ENCODE measurements at regions not wholly inside any gene's neighbourhood (a gene's known extent, or its start where the extent isn't known, plus 50 kb on each side); places are given as distances from the start of the nearest gene placed in this dataset.

DNA sequence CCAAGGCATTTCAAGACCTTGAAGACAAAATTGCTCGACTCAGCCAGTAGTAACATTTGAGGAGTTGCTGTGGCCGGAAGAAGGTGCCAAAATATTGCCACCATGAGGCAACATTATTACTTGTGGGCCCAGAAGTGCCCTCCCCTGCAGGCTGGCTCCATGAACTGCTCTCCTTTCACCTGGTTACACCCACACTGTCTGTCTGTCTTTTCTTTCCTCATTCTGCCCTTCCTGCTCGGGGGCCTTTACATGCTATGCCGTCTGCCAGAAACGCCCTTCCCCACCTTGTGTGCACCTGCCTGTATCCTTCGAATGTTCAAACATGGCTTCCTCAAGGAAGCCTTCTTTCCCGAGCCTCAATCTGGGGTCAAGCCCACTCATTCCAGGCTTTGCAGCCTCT is 224.2 kb upstream of the DIO3 start:
- DNase-seq, result no peak

DNA sequence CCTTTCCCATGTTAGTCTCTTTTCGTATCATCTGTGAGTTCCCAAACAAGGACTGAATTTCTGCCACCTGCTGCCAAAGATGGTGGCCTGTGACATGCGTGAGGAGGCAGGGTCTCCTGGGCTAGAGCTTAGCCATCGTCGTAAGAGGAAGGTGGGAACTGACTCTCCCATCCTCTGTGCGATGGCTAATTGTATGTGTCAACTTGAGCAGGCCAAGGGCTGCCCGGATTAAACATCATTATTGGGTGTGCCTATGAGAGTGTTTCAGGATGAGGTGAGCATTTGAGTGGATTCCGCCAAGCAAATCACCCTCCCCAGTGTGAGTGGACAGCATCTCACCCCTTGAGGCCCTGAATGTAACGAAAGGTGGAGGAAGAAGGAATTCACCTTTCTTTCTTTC is 220.7 kb upstream of the DIO3 start:
- DNase-seq, result no peak

DNA sequence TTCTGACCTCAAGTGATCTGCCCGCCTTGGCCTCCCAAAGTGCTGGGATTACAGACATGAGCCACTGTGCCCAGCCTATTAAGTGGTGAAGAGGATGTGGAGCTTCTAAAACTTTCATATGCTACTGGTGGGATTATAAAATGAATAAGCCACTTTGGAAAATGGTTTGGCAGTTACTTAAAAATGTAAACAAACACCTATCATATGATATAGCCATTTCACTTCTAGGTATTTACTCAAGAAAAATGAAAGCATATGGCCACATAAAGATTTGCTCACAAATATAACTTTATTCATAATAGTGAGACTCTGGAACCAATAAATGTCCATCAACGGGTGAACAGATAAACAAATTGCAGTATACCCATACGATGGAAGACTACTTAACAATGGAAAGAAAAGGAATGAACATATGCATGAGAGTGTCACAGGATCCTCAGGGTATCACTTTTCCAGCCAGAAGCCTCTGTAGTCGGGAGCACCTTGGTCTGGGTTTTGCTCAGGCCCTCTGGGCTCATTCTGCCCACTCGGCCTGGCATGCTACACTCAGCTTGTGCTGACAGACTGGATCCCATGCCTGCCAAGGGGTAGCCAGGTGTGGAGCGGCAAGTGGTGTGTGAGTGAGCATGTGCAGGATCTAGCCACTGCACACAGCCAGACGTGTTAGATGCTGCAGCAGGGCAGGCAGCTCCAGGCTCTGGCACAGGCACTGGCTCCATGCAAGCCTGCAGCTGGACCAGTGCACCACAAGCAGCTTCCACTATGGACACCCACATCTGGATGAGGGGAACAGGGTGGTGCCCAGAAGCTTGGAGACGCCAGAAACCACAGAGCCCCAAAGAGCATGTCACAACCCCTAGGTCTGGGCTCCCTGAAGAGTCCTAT is 213.2 kb upstream of the DIO3 start:
- DNase-seq, result no peak

DNA sequence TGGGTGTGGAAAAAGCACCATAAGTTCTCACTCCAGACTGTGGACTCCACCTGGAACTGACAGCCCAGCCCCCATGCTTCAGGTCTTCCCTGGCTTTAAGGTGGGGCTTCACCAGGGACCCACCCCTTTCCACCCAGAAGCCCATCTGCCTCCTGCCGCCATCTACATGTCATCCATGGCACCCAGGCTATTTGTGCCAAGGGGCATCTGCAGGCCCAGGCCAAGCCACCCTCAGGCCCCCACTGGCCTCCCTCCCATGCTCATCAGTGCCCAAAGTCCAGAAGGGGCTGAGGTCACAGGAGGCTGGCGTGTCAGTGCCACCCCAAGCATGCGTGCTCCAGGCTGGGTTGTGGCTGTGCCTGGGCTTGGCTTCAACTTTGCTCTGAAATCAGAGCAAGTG is 212.2 kb upstream of the DIO3 start:
- no peak for DNase-seq

DNA sequence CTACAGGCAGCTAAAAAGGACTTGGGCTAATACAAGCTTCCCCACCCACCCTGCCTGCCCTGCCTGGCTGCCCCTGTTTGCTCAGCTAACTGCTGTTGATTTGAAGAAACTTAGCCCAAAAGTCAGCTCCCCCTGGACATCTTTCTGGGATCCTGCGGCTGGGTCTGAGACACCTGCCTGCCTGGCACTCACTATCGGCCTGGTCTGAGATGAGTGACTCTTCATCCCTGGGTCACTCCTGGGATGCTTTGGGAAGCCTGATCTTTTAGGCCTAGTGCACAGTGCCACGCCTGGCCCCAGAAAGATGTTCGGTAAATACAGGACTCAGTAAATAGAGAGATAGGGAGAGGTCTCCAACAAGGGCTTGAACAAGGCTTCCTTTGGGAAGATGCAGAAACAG is 211.3 kb upstream of the DIO3 start:
- no peak for DNase-seq

DNA sequence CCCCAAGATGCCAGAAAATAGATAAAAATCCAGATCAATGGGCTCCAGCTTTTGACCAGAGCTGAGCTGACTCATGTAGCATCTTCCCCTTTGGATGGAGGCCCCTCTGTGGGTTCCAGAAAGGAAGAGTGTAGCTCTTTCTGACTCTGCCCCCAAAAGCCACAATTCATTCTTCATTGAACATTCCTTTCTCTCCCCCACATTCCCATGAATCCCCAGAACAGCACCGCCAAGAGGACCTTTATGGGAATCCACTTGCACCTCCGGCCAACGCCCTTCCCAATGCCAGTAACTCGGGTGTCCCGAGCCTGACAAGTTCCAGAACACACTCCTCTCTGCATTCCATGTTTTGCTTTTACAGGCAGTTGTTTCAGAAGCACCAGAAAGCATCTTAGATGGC is 210.6 kb upstream of the DIO3 start:
- DNase-seq, result no peak

DNA sequence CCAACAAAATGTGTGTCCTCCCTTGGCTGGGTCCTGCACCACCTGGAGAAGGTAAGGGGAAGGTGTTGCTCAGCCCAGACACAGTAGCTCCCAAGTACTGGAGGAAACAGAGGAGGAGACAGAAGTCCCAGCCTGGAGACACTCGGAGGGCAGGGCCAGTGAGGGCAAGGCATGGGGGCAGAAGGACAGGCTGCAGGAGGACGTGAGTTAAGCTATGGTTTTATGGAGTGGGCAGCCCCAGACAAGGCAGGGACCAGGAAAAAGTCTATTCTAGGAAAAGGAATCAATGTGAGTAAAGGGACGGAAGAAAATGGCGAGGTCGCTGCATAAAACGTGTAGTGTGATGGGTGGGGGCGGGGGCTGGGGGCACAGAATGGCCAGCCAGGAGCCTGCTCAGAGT is 210.1 kb upstream of the DIO3 start:
- DNase-seq, result no peak

DNA sequence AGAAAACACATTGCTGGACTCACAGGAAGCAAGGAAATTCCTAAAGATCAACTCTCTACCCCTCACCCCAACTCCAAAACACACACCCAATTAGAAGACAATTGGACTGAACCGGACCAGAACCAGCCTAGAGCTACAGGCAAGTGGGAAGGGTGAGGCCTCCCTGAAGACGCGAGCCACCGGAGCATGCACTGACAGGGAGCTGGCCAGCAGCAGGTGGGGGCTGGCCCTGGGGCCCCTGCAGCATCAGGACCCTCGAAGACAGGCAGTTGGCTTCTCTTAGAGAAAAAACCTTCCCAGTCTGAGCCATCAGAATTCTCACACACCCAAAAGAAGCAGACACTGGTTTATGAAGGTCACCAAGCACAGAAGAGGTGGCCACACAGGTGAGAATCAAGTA is 209.5 kb upstream of the DIO3 start:
- no peak for DNase-seq

DNA sequence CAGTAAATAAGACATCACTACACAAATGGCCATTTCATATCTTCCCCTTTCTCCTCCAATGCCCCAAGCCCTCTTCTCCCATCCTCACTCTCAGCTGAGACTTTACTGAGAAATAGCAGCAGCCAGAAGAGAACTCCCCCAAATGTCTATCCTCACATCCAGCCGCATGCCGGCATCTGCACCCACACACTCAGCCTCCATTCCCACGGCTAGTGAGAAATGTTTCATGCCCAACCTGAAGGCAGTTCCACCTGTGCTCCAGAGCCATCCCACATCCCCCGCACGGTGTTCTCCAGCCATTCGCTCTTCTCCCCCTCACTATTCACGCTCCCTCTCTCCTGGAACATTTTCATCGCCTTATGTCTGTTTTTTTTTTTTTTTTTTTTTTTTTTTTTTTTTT is 208.7 kb upstream of the DIO3 start:
- DNase-seq, result no peak

DNA sequence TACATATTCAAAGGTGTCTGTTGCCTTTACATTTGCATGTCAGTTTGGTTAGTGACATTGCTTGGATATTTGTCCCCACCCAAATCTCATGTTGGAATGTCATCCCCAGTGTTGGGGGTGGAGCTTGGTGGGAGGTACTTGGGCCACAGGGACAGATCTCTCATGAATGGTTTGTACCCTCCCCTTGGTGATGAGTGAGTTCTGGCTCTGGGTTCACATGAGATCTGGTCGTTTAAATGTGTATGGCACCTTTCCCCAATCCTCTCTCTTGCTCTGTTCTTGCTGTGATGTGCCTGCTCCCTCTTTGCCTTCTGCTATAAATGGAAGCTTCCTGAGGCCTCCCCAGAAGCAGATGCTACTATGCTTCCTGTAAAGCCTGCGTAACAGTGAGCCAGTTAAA is 207.9 kb upstream of the DIO3 start:
- no peak for DNase-seq

DNA sequence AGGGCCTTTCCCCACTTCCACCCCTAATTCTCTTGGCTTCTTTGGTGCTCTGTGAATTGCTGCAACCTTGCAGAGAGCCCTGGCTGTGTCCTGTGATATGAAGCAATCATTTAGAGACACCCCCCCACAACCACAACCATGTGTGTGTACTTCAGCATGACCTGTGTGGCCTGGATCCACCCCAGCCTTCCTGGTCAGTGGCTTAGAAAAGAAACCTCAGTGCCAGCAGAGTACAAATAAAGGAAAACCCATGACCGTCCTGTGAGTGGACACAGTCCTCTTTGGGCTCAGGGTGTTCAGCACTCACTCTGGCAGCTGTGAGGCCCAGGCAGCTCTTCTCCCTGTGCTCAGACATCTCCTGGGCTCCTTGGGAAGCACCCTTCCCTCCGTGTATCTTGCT is 206.6 kb upstream of the DIO3 start:
- no peak for DNase-seq

DNA sequence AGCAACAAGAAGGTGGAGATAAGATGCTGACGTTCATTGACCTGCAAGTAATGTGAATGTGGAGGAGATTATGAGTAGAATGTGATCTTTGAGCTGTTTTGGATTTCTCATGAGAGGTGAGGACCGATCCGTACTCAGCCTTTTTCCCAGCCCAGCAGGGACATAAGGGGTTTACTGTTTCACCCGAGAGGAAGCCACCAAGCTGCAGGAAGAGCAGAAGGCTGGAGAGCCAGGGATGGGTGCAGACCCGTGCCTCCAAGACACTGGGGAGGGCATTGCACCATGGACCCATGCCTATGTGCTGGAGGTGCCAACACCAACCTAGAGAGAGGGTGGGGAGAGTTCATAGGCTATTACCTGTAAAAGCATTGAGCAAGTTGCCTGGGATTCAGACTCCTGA is 206.0 kb upstream of the DIO3 start:
- no peak for DNase-seq

DNA sequence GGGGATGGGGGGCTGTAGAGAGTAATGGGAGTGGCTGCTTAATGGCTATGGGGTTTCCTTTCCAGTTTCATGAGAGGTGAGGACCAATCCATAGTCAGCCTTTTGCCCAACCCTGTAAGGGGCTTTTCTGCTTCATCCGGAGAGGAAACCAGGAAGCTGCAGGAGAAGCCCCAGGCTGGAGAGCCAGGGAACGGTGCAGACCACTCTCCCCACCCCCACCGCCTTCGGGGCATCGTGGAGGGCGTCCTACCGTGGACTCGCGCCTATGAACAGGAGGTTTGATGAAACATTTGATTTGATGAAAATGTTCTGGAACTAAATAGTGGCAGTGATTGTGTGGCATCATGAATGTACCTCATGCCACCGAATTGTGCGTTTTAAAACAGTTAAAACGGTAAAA is 204.3 kb upstream of the DIO3 start:
- DNase-seq, result no peak

DNA sequence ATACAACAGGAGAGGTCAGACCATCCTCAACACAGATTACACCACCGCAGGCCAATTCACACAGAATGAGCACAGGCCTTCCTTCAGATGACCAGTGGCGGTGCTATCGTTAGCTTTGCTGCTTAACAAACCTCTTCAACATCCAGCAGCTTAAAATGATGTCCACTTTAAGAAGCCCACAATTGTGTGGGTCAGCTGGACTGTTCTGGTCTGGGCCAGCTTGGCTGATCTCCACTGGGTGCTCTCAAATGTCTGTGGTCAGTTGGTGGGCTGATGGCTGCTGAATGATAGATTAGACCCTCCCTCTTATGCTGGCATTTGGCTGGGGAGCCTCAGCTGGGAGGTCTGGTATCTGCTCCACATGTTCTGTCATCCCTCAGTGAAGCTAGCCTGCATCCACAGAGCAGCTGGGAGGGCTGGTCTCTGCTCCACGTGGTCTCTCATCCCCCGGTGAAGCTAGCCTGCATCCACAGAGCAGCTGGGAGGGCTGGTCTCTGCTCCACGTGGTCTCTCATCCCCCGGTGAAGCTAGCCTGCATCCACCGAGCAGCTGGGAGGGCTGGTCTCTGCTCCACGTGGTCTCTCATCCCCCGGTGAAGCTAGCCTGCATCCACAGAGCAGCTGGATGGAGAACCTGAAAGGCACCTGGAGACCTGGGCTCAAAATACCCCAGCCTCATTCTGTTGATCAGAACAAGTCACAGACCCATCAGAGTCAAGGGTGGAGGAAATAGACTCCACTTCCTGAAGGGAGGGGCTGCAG is 203.6 kb upstream of the DIO3 start:
- no peak for DNase-seq

DNA sequence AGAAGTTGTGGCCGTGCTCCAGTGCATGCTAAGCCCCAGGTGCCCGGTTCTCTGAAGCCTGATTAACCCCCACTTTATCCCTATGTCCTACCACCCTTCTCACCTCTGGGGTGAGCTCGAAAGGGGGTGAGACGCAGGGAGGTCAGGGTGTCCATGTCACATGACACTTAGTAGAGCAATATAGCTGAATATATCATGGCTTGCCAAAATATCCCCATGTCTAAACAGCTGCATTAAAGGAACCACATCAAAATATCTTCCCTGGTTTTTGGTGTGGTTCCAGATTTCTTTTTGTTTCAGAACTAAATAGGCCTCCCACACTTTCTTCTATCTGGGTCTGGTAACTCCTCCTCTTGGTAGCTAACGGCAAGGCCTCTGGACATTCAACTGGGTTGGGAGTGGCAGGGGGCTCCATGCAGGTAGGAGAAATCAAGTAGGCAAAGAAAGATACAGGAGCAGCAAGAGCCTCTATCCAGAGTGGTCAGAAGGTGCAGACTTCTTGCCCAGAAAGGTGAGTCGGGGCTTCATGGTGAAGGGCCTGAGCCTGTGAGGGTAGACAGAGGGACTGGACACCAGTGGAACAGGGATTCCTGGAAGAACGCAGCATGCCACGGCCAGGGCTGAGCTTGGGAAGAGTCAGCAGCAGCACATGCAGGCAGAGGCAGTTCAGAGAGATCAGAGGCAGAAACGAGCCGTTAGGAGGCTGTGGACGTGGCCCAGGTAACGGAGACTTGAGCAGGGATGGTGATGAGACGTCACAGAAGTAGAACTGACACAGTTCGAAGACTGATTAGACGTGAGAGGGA is 202.8 kb upstream of the DIO3 start:
- no peak for DNase-seq

DNA sequence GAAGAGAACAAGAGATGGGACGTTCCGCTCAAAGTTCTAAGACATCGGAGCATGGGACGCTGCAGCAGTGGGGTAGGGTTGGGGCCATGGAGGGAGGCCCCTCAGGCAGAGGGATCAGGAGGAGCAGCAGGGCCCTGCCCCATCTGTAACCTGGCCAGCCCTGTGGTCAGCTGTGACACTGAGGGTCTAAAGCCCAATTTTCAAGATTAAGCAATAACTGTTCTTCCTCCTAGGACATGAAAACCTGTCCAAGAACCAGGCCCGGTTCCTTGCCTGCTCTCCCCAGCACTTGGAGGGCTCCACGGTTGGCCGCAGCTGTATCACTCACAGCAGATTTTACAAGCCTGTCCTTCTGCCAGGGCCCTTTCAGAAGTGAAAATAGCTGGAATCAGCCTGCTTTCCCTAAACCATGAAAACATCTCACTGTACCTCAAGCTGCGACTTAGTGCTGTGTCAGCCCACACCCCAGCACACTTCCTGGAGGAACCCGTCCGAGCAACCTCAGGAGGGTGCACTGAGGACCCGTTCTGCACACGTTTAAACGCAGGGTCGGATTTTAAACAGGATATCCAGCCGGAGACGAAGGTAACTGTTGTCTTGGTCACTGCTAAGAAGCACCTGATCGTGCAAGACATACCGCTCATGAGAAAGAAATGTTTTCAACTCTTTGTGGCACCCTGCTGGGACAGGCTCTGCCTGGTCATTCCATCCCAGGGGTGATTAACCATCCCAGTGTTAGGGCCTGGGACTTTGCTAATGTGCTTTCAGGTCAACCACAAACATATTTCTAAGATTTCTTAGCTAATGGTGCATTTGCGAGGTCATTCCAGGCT is 201.9 kb upstream of the DIO3 start:
- no peak for DNase-seq

DNA sequence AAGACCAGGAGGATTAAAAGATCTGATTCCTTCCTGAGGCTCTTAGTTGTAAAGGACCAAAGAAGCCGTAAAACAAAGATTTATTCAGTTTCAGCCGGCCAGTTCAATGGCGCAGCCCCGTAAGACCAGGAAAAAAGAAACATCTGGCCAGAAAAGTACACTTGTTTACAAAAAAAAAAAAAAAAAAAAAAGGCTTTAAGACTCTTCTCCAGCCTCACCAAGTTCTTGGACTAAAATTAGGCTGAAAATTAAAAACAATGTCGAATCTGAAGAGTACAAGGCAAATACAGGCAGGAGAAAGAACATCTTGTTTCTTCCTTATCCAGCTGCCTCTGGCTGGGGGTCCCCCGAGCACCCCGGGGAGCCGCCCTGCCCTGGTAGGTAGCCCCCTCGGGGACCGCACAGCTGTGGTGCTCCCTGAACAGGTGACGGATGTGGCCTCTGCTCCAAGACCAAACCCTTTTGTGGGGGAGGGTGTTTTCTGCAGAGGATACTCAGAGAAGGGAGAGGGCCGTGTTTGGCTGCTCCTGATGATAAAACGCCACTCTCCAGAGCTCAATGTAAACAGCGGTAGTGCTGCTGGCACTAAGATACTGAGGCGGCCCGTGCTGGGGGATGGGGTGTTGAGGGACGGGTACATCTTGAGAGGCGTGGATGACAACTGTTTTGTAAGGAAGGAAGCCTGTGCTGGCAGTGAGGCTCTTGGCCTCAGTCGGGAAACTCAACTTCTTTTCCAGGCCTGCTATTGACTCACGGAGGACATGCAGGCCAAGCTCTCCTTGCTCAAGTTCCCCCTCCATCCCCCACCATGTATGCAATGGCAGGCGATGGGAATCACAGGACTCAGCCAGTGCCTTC is 201.0 kb upstream of the DIO3 start:
- DNase-seq, result no peak

DNA sequence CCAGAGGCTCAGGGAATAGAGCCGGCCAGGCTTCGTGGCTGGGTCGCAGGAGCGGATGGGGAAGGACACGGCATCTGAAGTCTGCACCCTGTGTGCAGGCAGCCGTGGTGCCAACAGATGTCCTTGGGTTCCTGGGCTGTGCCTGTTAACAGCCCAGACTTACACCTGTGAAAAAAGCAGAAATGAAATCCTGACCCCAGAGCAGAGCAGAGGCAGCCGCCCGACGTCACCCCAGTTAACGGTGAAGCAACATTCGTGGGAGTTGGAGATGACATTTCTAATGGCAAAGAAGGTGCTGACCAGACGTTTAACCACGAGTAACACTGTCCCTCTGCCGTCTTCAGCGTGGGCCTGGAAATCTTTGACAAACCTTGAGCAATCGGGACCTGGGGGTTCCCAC is 200.3 kb upstream of the DIO3 start:
- no peak for DNase-seq

DNA sequence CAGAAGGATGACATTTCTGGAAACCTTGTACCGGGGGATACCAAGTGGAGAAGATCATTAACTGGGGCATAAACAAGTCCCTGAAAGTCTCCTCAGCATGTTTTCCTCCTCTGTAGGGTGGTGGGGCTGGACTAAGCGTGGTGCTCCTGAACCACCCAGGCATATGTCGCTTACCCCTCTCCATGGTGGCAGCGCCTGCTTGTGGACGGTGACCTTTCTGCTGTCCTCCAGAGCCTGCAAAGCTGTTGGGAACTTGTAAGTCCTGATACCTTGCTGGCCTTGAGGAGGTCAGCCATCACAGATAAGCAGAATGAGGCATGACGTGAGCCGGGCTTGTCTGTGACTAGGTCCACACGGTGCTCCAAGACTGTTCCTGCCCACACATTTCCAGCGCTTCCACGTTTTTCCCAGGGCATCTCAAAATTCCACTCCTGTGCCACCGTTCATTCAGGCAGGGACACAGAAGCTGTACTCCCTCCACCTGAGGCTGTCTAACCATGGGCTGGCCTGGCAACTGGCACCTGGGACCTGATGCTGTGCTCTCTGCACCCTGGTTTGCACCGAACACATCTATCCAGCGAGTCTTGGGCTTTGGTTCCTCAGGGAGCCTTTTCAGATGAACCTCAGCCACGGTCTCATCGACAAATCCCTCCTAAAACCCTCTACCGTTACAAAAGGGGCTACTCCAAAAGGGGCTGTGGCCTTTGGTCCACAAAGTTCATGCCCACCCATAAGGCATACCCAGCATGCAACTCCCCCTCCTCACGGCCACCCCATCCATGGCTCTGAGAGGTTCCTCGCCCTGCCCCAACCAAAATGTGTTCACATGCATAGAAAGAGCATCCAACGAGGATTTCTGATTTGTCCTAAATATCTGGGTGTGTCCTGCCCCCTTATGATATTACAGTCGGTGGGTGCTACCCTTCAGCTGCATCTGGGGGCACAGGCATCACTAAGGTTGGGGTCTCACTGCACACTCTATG is 199.6 kb upstream of the DIO3 start:
- DNase-seq, result no peak

DNA sequence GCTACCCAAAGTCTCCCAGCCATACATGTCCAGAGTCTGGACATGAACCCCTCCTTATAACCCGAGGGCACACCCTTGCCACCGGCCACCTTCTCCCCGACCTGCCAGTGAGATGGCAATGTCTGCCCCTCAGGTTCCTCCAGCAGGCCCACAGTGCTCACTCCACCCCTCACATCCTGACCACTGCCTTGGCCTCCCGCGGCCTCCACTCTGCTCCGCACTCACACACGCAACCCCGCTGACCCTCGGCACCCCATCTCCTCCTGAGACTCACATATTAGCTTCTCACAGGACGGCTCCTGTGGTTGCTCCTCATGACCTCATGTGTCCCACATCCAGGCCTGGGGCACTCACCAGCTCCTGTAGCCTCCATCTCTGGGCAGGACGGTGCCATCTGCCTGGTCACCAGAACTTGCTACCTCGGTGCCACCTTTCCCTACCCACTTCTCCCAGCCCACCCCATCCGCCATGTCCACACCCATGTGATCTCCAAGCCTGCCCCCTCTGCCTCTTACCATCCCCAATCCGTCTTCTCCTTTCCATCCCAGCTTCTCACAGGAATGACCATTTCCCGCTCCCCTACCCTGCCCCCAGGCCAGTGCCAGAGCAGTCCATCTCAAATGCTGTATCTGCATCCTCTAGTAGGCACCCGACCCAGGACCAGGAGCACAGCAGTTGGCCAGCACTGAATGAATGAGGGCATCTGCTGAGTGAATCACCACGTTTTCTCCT is 198.6 kb upstream of the DIO3 start:
- no peak for DNase-seq
